GM12875 (cell line): ENCODE measurements at regions not wholly inside any gene's neighbourhood (a gene's known extent, or its start where the extent isn't known, plus 50 kb on each side); places are given as distances from the start of the nearest gene placed in this dataset.

Experiments used
- H3K4me3 ChIP-seq: one replicate; pipeline ENCODE4 v1.5.1; 2011; ENCODE audit warnings: low read depth, low read length, control low read depth
- CTCF ChIP-seq: IDR thresholded peaks from 2 replicates; pipeline ENCODE4 v1.5.1; 2011; ENCODE audit warnings: low read depth, mild to moderate bottlenecking, control low read depth, inconsistent platforms, low read length, moderate library complexity, borderline replicate concordance; ENCODE audit not compliant: insufficient read depth

GRCh38 chr7:114819616-114820362 lies 102.1 kb upstream of the MDFIC start:
- no peak for TF ChIP-seq CTCF
- H3K4me3 ChIP-seq, result no peak overlapping the region

- no peak overlapping the region for H3K4me3 ChIP-seq
- no peak for TF ChIP-seq CTCF
Observed at GRCh38 chr7:114821030-114821900, 100.6 kb upstream of the MDFIC start.

GRCh38 chr7:114822131-114822530 lies 99.8 kb upstream of the MDFIC start:
- TF ChIP-seq CTCF, result no peak
- no peak overlapping the region for H3K4me3 ChIP-seq

GRCh38 chr7:114822844-114823243 lies 99.0 kb upstream of the MDFIC start:
- no peak for TF ChIP-seq CTCF
- H3K4me3 ChIP-seq, result no peak overlapping the region

GRCh38 chr7:114823290-114823689 lies 98.6 kb upstream of the MDFIC start:
- no peak overlapping the region for H3K4me3 ChIP-seq
- TF ChIP-seq CTCF, result no peak

GRCh38 chr7:114825423-114825951 lies 96.4 kb upstream of the MDFIC start:
- H3K4me3 ChIP-seq, result no peak overlapping the region

More at GRCh38 chr7:114825423-114825951, 96.4 kb upstream of the MDFIC start:
- no peak for TF ChIP-seq CTCF
